Esophagus muscularis mucosa (tissue), 4 donors: ENCODE measurements at regions not wholly inside any gene's neighbourhood (a gene's known extent, or its start where the extent isn't known, plus 50 kb on each side); places are given as distances from the start of the nearest gene placed in this dataset.

Experiments
- CTCF ChIP-seq, 3 experiments: fragments of 200-600 bp in 2 of 3; fragments of 450-650 bp in 1 of 3; sonication (generic) in 2 of 3; IDR thresholded peaks; one replicate each; pipeline ENCODE4 v1.5.1; 2017 to 2019; ENCODE audit warnings: antibody characterized with exemption in 3 of 3, mild to moderate bottlenecking in 2 of 3, moderate library complexity in 1 of 3
- EP300 ChIP-seq: sonication (generic); formaldehyde crosslinking; IDR thresholded peaks from one replicate; pipeline ENCODE4 v1.6.1; 2017; ENCODE audit warnings: antibody characterized with exemption
- POLR2A ChIP-seq: fragments of 450-650 bp; IDR thresholded peaks from one replicate; pipeline ENCODE4 v1.6.1; 2017; ENCODE audit warnings: antibody characterized with exemption, moderate library complexity, mild to moderate bottlenecking, low read depth
- POLR2AphosphoS5 ChIP-seq, 2 donors: sonication (generic); formaldehyde crosslinking; IDR thresholded peaks; one replicate each; pipeline ENCODE4 v1.6.1; 2017; ENCODE audit warnings: antibody characterized with exemption in 2 of 2

GRCh38 chr12:87848248-87848868 is 180.8 kb downstream of the C12orf50 start:
- peak; percentile 51 to 82 (median 78) for TF ChIP-seq CTCF (IDR thresholded peaks at IDR 0.05)
- no peak for TF ChIP-seq POLR2AphosphoS5 (IDR thresholded peaks at IDR 0.05)
- TF ChIP-seq EP300, result no peak
- no peak for TF ChIP-seq POLR2A
